ENCODE measurements at regions not wholly inside any gene's neighbourhood (a gene's known extent, or its start where the extent isn't known, plus 50 kb on each side); places are given as distances from the start of the nearest gene placed in this dataset.

DNA sequence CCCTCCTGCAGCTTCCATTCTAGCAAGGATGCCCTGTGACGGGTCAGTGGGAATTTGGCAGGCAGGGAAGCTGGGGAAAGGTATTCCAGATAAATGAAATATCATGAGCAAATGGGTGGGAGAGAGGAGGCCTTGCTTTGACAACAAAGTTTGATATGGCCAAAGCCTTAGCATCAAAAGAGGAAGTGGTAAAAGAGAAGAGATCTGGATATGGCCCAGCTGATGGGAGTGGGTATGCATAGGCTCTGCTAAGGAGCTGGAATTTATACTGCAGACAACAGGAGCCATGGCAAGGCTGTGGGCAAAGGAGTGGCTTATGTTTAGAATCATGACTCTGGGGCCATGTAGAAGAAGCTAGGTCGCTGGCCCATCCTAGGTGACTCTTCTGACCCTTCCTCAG is 89.2 kb downstream of the PJA1 start:
- Histone ChIP-seq H3K9ac (ENCODE audit: low read depth in 1 of 2, low read length in 2 of 2) (no peak overlapping the region), H3K9me3 (ENCODE audit: control insufficient read depth in 4 of 4, low read length in 3 of 4) (no peaks in the 10 kb centered on the region), H3K36me3 (ENCODE audit: control insufficient read depth in 4 of 4, insufficient read depth in 3 of 4, low read depth in 1 of 4, low read length in 3 of 4) (no peaks in the 10 kb centered on the region), H3K27ac (ENCODE audit: low read depth in 1 of 2, low read length in 2 of 2) (no peak overlapping the region), H3K27me3 (ENCODE audit: control insufficient read depth in 4 of 4, insufficient read depth in 4 of 4, low read length in 3 of 4) (no peaks in the 10 kb centered on the region), H3K4me1 (ENCODE audit: control insufficient read depth in 4 of 4, insufficient read depth in 4 of 4, low read length in 3 of 4) (no peaks in the 10 kb centered on the region), H3K4me3 (ENCODE audit: low read depth in 1 of 3, low read length in 3 of 3) (no peak overlapping the region)
- WGBS, result 90% methylated on average over 2 of the region's 2 CpGs
- DNase-seq (ENCODE audit: low spot score), result no peak
- TF ChIP-seq FOXA2 (IDR thresholded peaks at IDR 0.05) (no peak), JUND (IDR thresholded peaks at IDR 0.05) (no peak), RXRA (IDR thresholded peaks at IDR 0.05) (no peak), FOXA1 (IDR thresholded peaks at IDR 0.05) (no peak)
- TF ChIP-seq, protein P1, sequence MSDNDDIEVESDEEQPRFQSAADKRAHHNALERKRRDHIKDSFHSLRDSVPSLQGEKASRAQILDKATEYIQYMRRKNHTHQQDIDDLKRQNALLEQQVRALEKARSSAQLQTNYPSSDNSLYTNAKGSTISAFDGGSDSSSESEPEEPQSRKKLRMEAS (IDR thresholded peaks at IDR 0.05), result no peak
- TF ChIP-seq, protein P2, sequence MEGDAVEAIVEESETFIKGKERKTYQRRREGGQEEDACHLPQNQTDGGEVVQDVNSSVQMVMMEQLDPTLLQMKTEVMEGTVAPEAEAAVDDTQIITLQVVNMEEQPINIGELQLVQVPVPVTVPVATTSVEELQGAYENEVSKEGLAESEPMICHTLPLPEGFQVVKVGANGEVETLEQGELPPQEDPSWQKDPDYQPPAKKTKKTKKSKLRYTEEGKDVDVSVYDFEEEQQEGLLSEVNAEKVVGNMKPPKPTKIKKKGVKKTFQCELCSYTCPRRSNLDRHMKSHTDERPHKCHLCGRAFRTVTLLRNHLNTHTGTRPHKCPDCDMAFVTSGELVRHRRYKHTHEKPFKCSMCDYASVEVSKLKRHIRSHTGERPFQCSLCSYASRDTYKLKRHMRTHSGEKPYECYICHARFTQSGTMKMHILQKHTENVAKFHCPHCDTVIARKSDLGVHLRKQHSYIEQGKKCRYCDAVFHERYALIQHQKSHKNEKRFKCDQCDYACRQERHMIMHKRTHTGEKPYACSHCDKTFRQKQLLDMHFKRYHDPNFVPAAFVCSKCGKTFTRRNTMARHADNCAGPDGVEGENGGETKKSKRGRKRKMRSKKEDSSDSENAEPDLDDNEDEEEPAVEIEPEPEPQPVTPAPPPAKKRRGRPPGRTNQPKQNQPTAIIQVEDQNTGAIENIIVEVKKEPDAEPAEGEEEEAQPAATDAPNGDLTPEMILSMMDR (IDR thresholded peaks at IDR 0.05; ENCODE audit: low read depth, low read length, missing input control), result no peak

DNA sequence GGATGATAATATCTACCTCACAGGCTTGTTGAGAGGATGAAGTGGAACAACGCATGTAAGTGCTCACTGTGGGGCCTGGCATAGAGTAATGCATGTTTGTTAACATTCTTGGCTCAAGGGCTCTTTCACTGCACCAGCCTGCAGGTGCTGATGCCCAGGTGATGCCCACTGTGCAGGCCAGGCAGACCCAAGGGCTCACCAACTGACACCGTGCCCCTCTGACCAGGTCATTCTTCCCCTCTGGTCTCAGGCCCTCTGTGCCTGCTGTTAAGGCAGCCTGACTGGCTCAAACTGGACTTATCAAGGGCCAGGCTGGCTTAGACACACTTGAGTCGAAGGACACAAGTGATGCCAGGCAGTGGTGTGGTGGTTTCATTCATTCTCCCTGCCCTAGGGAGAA is 90.5 kb downstream of the PJA1 start:
- TF ChIP-seq HNF4A (conservative IDR thresholded peaks at IDR 0.05), result no peak
- no peak for TF ChIP-seq RAD21 (IDR thresholded peaks at IDR 0.05)
- TF ChIP-seq, protein P2 (IDR thresholded peaks at IDR 0.05; ENCODE audit: low read depth, low read length, missing input control), result no peak
- TF ChIP-seq HNF4G (IDR thresholded peaks at IDR 0.05), result no peak
- TF ChIP-seq, protein P1 (IDR thresholded peaks at IDR 0.05), result no peak
- TF ChIP-seq, protein P3, sequence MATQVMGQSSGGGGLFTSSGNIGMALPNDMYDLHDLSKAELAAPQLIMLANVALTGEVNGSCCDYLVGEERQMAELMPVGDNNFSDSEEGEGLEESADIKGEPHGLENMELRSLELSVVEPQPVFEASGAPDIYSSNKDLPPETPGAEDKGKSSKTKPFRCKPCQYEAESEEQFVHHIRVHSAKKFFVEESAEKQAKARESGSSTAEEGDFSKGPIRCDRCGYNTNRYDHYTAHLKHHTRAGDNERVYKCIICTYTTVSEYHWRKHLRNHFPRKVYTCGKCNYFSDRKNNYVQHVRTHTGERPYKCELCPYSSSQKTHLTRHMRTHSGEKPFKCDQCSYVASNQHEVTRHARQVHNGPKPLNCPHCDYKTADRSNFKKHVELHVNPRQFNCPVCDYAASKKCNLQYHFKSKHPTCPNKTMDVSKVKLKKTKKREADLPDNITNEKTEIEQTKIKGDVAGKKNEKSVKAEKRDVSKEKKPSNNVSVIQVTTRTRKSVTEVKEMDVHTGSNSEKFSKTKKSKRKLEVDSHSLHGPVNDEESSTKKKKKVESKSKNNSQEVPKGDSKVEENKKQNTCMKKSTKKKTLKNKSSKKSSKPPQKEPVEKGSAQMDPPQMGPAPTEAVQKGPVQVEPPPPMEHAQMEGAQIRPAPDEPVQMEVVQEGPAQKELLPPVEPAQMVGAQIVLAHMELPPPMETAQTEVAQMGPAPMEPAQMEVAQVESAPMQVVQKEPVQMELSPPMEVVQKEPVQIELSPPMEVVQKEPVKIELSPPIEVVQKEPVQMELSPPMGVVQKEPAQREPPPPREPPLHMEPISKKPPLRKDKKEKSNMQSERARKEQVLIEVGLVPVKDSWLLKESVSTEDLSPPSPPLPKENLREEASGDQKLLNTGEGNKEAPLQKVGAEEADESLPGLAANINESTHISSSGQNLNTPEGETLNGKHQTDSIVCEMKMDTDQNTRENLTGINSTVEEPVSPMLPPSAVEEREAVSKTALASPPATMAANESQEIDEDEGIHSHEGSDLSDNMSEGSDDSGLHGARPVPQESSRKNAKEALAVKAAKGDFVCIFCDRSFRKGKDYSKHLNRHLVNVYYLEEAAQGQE (IDR thresholded peaks at IDR 0.05), result no peak
- TF ChIP-seq, protein P4, sequence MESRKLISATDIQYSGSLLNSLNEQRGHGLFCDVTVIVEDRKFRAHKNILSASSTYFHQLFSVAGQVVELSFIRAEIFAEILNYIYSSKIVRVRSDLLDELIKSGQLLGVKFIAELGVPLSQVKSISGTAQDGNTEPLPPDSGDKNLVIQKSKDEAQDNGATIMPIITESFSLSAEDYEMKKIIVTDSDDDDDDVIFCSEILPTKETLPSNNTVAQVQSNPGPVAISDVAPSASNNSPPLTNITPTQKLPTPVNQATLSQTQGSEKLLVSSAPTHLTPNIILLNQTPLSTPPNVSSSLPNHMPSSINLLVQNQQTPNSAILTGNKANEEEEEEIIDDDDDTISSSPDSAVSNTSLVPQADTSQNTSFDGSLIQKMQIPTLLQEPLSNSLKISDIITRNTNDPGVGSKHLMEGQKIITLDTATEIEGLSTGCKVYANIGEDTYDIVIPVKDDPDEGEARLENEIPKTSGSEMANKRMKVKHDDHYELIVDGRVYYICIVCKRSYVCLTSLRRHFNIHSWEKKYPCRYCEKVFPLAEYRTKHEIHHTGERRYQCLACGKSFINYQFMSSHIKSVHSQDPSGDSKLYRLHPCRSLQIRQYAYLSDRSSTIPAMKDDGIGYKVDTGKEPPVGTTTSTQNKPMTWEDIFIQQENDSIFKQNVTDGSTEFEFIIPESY (IDR thresholded peaks at IDR 0.05), result no peak
- no peak for TF ChIP-seq GABPA (IDR thresholded peaks at IDR 0.05 in 1 of 2, conservative IDR thresholded peaks at IDR 0.05 in 1 of 2)
- no peak for TF ChIP-seq JUND (IDR thresholded peaks at IDR 0.05)
- no peak for TF ChIP-seq SP1 (IDR thresholded peaks at IDR 0.05)
- TF ChIP-seq EGR1 (IDR thresholded peaks at IDR 0.05; ENCODE audit: low read depth in 2 of 2), result no peak
- TF ChIP-seq YY1 (IDR thresholded peaks at IDR 0.05), result no peak
- no peak for TF ChIP-seq RXRA (IDR thresholded peaks at IDR 0.05)
- TF ChIP-seq FOXA1 (IDR thresholded peaks at IDR 0.05), result no peak
- TF ChIP-seq TAF1 (conservative IDR thresholded peaks at IDR 0.05), result no peak
- TF ChIP-seq NR2F2 (IDR thresholded peaks at IDR 0.05), result no peak
- no peak for TF ChIP-seq FOXA2 (IDR thresholded peaks at IDR 0.05)
- TF ChIP-seq, protein P5, sequence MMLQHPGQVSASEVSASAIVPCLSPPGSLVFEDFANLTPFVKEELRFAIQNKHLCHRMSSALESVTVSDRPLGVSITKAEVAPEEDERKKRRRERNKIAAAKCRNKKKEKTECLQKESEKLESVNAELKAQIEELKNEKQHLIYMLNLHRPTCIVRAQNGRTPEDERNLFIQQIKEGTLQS (IDR thresholded peaks at IDR 0.05), result no peak
- H3K4me1 ChIP-seq (ENCODE audit: control insufficient read depth in 4 of 4, insufficient read depth in 4 of 4, low read length in 3 of 4), result no peaks in the 10 kb centered on the region
- H3K9me3 ChIP-seq (ENCODE audit: control insufficient read depth in 4 of 4, low read length in 3 of 4), result no peaks in the 10 kb centered on the region
- no peaks in the 10 kb centered on the region for H3K36me3 ChIP-seq (ENCODE audit: control insufficient read depth in 4 of 4, insufficient read depth in 3 of 4, low read depth in 1 of 4, low read length in 3 of 4)
- H3K27ac ChIP-seq (ENCODE audit: low read depth in 1 of 2, low read length in 2 of 2), result no peak overlapping the region
- DNase-seq (ENCODE audit: low spot score), result no peak
- WGBS, result 96% methylated on average over 3 of the region's 3 CpGs
- no peak overlapping the region for H3K9ac ChIP-seq (ENCODE audit: low read depth in 1 of 2, low read length in 2 of 2)
- no peaks in the 10 kb centered on the region for H3K27me3 ChIP-seq (ENCODE audit: control insufficient read depth in 4 of 4, insufficient read depth in 4 of 4, low read length in 3 of 4)
- H3K4me3 ChIP-seq (ENCODE audit: low read depth in 1 of 3, low read length in 3 of 3), result no peak overlapping the region

Measured in liver (tissue), 8 donors.